Naive thymus-derived CD4-positive, alpha-beta T cell (primary cell): ENCODE measurements at regions not wholly inside any gene's neighbourhood (a gene's known extent, or its start where the extent isn't known, plus 50 kb on each side); places are given as distances from the start of the nearest gene placed in this dataset.

Experiments used
- ATAC-seq: fragments of 150-1000 bp; cut with Tn5 transposase; 2 replicates; pipeline ENCODE4 v1.10.0; 2021; ENCODE audit warnings: mild to moderate bottlenecking, moderate library complexity
- CTCF ChIA-PET: fragments of 350-600 bp; sonication (Branson Sonifier 250); formaldehyde crosslinking; loops from one replicate; lab custom pipeline; 2021; ENCODE audit warnings: antibody characterized with exemption; lab: Charles Lee
- POLR2A ChIA-PET: fragments of 350-600 bp; sonication (Branson Sonifier 250); formaldehyde crosslinking; loops from one replicate; lab custom pipeline; 2021; ENCODE audit warnings: antibody characterized with exemption, inconsistent platforms; lab: Charles Lee
- DNase-seq, 9 donors: peaks; one replicate each; pipeline versions ENCODE4 v3.0.0 to v3.0.0-alpha.2; 2020 to 2022; ENCODE audit warnings: mixed read lengths in 1 of 9
- H3K27ac ChIP-seq: one replicate; pipeline ENCODE4 v1.7.0; 2013; ENCODE audit warnings: mild to moderate bottlenecking, low read depth, low read length, moderate library complexity
- H3K27me3 ChIP-seq, 2 donors: one replicate each; pipeline ENCODE4 v1.7.0; 2013; ENCODE audit warnings: low read length in 2 of 2, mild to moderate bottlenecking in 2 of 2, moderate library complexity in 2 of 2; ENCODE audit not compliant: control insufficient read depth in 2 of 2, insufficient read depth in 2 of 2
- H3K36me3 ChIP-seq, 3 experiments: 1 replicate in 2 of 3; 2 replicates in 1 of 3; pipeline ENCODE4 v1.7.0; 2013; ENCODE audit warnings: low read length in 3 of 3, mild to moderate bottlenecking in 3 of 3, moderate library complexity in 1 of 3; ENCODE audit not compliant: insufficient read depth in 3 of 3, control insufficient read depth in 2 of 3
- H3K4me1 ChIP-seq, 2 donors: one replicate each; pipeline ENCODE4 v1.7.0; 2013; ENCODE audit warnings: low read length in 2 of 2, mild to moderate bottlenecking in 2 of 2, moderate library complexity in 1 of 2; ENCODE audit not compliant: control insufficient read depth in 2 of 2, insufficient read depth in 2 of 2
- H3K4me3 ChIP-seq: 2 replicates; pipeline ENCODE4 v1.7.0; 2013; ENCODE audit warnings: mild to moderate bottlenecking, low read length
- H3K9me3 ChIP-seq, 3 experiments: 1 replicate in 2 of 3; 2 replicates in 1 of 3; pipeline ENCODE4 v1.7.0; 2013; ENCODE audit warnings: low read length in 3 of 3; ENCODE audit not compliant: control insufficient read depth in 2 of 3
- H3K27ac Mint-ChIP-seq, 9 donors: one replicate each; pipeline ENCODE4 v1.8.0; 2020 to 2022; ENCODE audit warnings: mixed read lengths in 9 of 9, mild to moderate bottlenecking in 8 of 9, moderate library complexity in 5 of 9, inconsistent platforms in 2 of 9
- H3K27me3 Mint-ChIP-seq, 5 donors: one replicate each; pipeline ENCODE4 v1.8.0; 2021 to 2022; ENCODE audit warnings: mixed read lengths in 5 of 5, mild to moderate bottlenecking in 1 of 5
- H3K36me3 Mint-ChIP-seq, 5 donors: one replicate each; pipeline ENCODE4 v1.8.0; 2020 to 2022; ENCODE audit warnings: mixed read lengths in 5 of 5, mild to moderate bottlenecking in 3 of 5, inconsistent platforms in 1 of 5
- H3K4me1 Mint-ChIP-seq, 7 donors: one replicate each; pipeline ENCODE4 v1.8.0; 2020 to 2022; ENCODE audit warnings: mixed read lengths in 7 of 7, mild to moderate bottlenecking in 3 of 7, inconsistent platforms in 1 of 7
- H3K4me3 Mint-ChIP-seq, 10 donors: one replicate each; pipeline ENCODE4 v1.8.0; 2020 to 2022; ENCODE audit warnings: mild to moderate bottlenecking in 10 of 10, mixed read lengths in 10 of 10, moderate library complexity in 6 of 10, inconsistent platforms in 2 of 10
- H3K9me3 Mint-ChIP-seq, 11 donors: one replicate each; pipeline ENCODE4 v1.8.0; 2020 to 2022; ENCODE audit warnings: mixed read lengths in 11 of 11, mild to moderate bottlenecking in 4 of 11, inconsistent platforms in 1 of 11, moderate library complexity in 1 of 11
- intact Hi-C, 2 donors: fragments of 100-400 bp; cut with micrococcal nuclease; formaldehyde crosslinking; loops; one replicate each; pipeline ENCODE4 v1.15.1; 2023

DNA sequence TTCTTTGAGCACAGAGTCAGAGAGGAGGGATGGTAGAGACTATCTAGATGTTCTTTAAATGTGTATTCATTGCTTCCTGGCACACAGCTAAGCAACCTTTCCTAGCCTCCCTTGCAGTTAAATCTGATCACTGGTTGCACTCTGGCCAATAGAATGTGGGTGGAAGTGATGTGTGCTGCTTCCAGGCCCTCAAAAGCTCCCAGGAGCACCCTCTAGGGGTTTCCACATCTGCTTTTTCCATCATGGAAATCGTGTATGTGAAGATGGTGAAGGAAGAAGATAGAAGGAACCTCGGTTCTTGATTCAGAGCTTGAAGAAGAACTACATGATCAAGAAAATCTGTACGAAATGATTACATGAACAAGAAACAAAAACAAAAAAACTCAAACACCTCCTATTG is 149.8 kb upstream of the JAG1 start:
- Mint-ChIP-seq H3K27ac (no peak overlapping the region), H3K36me3 (no peaks in the 10 kb centered on the region), H3K27me3 (peaks cover 0 to 5% (median 0%) of the 10 kb centered on the region in 5 donors), H3K9me3 (peaks cover 0 to 14% (median 5%) of the 10 kb centered on the region in 11 donors), H3K4me1 (no peaks in the 10 kb centered on the region), H3K4me3 (no peak overlapping the region)
- Histone ChIP-seq H3K27me3 (no peaks in the 10 kb centered on the region), H3K9me3 (no peaks in the 10 kb centered on the region), H3K4me3 (no peak overlapping the region), H3K36me3 (no peaks in the 10 kb centered on the region), H3K4me1 (no peaks in the 10 kb centered on the region), H3K27ac (no peak overlapping the region)
- POLR2A ChIA-PET = no interaction called here
- DNase-seq = no peak
- no peak for ATAC-seq
- CTCF ChIA-PET = no interaction called here
- intact Hi-C loops = no loop called here

DNA sequence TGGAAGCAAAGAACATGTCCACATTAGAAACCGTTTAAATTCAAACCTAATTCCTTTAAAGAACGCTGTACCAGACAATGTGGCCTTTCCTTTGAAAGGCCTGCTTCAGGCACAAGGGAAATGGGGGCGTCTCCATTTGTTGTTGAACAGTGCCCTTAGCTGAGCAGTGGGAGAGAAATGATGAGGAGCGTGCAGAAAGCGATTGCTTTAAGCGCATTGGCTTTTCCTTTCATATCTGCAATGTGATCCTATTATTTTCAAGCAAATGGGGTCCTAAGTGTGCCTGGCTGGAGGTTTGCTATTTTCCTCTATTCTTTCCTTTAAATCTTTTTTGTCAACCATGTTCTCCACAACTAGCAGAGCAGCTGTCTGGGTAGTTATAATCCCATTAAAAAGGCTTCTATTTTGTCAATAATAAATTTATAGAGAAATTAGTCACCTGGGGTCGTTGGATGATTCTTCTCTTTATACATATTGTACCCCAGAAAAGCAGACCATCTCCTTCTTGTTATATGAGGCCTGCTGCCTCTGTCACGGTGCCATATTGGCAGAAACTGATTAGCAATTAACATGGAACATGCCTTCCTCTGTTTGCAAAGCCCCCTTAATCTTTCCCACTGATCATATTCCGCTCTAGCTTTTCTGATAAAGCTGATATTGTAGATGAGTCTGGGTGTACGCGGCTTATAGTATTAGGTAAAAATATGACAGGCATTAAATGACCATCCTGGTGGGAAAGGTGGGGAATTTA is 151.1 kb upstream of the JAG1 start:
- Mint-ChIP-seq H3K27me3 (no peaks in the 10 kb centered on the region), H3K36me3 (no peaks in the 10 kb centered on the region), H3K27ac (no peak overlapping the region), H3K4me3 (no peak overlapping the region), H3K4me1 (no peaks in the 10 kb centered on the region), H3K9me3 (peaks cover 0 to 12% (median 3%) of the 10 kb centered on the region in 11 donors)
- Histone ChIP-seq H3K27me3 (no peaks in the 10 kb centered on the region), H3K4me3 (no peak overlapping the region), H3K9me3 (no peaks in the 10 kb centered on the region), H3K27ac (no peak overlapping the region), H3K36me3 (no peaks in the 10 kb centered on the region), H3K4me1 (no peaks in the 10 kb centered on the region)
- ChIA-PET POLR2A (no interaction called here), CTCF (no interaction called here)
- DNase-seq (no peak), ATAC-seq (no peak)
- intact Hi-C loops = no loop called here

DNA sequence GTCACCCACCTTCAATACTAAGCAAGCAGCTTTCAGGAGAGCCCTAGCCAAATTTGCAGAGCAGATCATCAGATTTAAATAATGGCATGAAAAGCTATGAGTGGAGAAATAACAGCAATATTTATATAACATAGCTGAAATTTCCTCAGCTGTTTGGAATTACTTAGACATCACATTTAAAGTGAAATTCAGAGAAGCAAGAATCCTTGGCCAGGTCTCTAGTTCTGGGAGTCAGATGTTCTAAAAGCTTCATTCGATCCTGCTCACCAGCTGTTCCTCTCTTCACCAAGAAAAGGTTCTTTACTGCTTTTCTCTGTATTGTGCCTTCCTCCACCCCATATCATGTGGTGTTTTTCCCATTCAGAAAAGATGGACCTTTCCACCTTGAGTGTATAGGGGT is 152.3 kb upstream of the JAG1 start:
- no peaks in the 10 kb centered on the region for H3K4me1 ChIP-seq
- Mint-ChIP-seq H3K27ac (no peak overlapping the region), H3K4me3 (no peak overlapping the region), H3K9me3 (peaks cover 0 to 5% (median 1%) of the 10 kb centered on the region in 11 donors), H3K27me3 (no peaks in the 10 kb centered on the region), H3K4me1 (no peaks in the 10 kb centered on the region), H3K36me3 (no peaks in the 10 kb centered on the region)
- ChIA-PET CTCF (no interaction called here), POLR2A (interaction anchor here (1.2 kb wide), 1 partner anchor 23 kb away, joined by 4 read pairs; no protein-coding TSS in a partner anchor)
- no peak overlapping the region for H3K4me3 ChIP-seq
- no peaks in the 10 kb centered on the region for H3K36me3 ChIP-seq
- intact Hi-C loops = no loop called here
- ATAC-seq (no peak), DNase-seq (no peak)
- no peaks in the 10 kb centered on the region for H3K27me3 ChIP-seq
- H3K9me3 ChIP-seq = no peaks in the 10 kb centered on the region
- H3K27ac ChIP-seq = no peak overlapping the region

DNA sequence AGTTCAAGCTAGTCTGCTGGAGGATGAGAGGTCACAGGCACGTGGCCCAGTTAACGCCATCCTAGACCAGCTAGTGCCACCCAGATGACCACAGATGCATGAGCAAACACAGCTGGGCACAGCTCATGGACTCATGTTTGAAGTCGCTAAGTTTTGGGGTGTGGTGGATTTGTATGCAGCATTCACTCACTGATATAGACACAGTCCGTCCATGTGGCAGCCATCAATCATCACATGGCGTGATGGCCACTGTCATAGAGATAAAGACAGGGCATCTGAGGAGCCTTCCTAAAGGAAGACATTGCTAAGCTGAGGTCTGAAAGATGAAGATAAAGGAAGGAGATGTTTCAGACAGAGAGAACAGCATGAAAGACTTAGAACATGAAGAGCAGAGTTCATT is 154.4 kb upstream of the JAG1 start:
- CTCF ChIA-PET = no interaction called here
- Mint-ChIP-seq H3K36me3 (no peaks in the 10 kb centered on the region), H3K4me1 (no peaks in the 10 kb centered on the region), H3K9me3 (peaks cover 0 to 8% (median 0%) of the 10 kb centered on the region in 11 donors), H3K27ac (no peak overlapping the region), H3K4me3 (no peak overlapping the region), H3K27me3 (no peaks in the 10 kb centered on the region)
- H3K27me3 ChIP-seq = no peaks in the 10 kb centered on the region
- H3K36me3 ChIP-seq = no peaks in the 10 kb centered on the region
- POLR2A ChIA-PET = no interaction called here
- ATAC-seq (no peak), DNase-seq (no peak)
- intact Hi-C loops = no loop called here
- H3K27ac ChIP-seq = no peak overlapping the region
- H3K4me1 ChIP-seq = no peaks in the 10 kb centered on the region
- H3K4me3 ChIP-seq = no peak overlapping the region
- no peaks in the 10 kb centered on the region for H3K9me3 ChIP-seq

DNA sequence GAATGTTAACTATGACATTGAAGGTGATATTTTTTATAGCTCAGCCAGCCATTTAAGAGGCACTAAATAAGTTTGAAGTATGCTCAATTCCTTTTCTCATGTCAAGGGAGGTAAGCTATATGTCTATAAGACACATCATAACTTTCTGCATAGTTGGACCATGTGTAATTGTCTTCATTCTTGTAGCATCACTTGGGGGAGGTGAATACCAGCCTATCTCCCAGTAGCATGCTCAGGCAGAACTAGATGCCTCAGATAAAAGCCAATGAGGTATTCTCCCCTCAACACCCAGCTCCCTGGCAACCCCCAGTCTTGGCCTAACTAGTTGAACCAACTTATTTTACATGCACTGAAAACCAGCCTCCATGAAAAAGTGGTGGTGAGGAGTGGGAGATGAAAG is 158.3 kb upstream of the JAG1 start:
- intact Hi-C loops = no loop called here

DNA sequence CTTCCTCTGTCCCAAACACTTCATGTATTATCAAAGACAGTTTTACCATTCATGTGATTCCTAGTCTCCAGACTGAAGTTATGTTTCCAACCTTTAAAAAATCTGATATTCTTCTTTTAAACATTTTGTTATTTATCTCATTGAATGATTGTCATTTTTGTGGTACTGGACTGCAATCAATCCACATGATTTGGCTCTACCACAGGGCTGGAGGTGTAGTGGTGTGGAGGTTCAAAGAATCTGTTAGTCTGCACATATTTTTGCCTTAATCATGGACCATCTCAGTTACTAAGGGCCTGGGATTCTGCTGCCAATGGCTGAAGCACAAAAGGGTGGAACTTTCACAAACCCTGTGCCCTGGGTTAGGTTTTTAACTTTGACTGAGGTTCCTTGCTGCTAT is 164.1 kb upstream of the JAG1 start:
- CTCF ChIA-PET = no interaction called here
- H3K4me3 Mint-ChIP-seq = no peak overlapping the region

More for the DNA sequence above, 158.3 kb upstream of the JAG1 start:
- H3K36me3 ChIP-seq = no peaks in the 10 kb centered on the region
- no peaks in the 10 kb centered on the region for H3K4me1 ChIP-seq
- no peaks in the 10 kb centered on the region for H3K27me3 ChIP-seq
- Mint-ChIP-seq H3K4me1 (no peaks in the 10 kb centered on the region), H3K27me3 (peaks cover 0 to 9% (median 2%) of the 10 kb centered on the region in 5 donors), H3K36me3 (no peaks in the 10 kb centered on the region), H3K27ac (no peak overlapping the region), H3K4me3 (no peak overlapping the region), H3K9me3 (peaks cover 0 to 11% (median 0%) of the 10 kb centered on the region in 11 donors)
- ATAC-seq (no peak), DNase-seq (no peak)
- CTCF ChIA-PET = interaction anchor here (0.6 kb wide), 1 partner anchor 440 kb away, joined by 5 read pairs; no protein-coding TSS in a partner anchor
- H3K9me3 ChIP-seq = no peaks in the 10 kb centered on the region
- H3K4me3 ChIP-seq = no peak overlapping the region
- no peak overlapping the region for H3K27ac ChIP-seq
- POLR2A ChIA-PET = interaction anchor here (1.3 kb wide), 1 partner anchor 14 kb away, joined by 4 read pairs; no protein-coding TSS in a partner anchor

DNA sequence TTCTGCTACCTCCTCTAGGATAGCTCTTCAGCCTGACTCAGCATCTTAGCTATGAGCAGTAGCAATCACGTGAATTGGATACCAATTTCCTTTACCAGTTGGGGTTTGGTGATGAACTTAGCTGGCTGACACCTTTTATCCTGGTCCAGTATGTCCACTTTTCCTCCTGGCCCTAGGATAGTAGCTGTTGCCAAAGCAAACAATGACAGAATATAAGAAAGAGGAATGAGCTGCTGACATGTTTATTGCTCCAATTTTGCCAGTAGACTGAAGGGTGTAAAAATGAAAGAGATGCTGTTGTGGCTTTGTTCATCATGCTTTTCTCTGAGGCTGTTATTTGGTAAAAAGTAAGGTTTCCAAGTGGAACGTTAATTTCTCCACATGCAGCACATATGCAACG is 168.3 kb upstream of the JAG1 start:
- Mint-ChIP-seq H3K4me1 (no peaks in the 10 kb centered on the region), H3K27ac (no peak overlapping the region), H3K36me3 (no peaks in the 10 kb centered on the region), H3K27me3 (no peaks in the 10 kb centered on the region), H3K9me3 (peaks cover 0 to 24% (median 10%) of the 10 kb centered on the region in 11 donors), H3K4me3 (no peak overlapping the region)
- intact Hi-C loops = no loop called here
- H3K9me3 ChIP-seq = no peaks in the 10 kb centered on the region
- ChIA-PET CTCF (no interaction called here), POLR2A (no interaction called here)
- DNase-seq (no peak), ATAC-seq (no peak)
- no peaks in the 10 kb centered on the region for H3K4me1 ChIP-seq
- no peaks in the 10 kb centered on the region for H3K36me3 ChIP-seq
- no peak overlapping the region for H3K27ac ChIP-seq
- H3K27me3 ChIP-seq = no peaks in the 10 kb centered on the region
- no peak overlapping the region for H3K4me3 ChIP-seq

More for the DNA sequence above, 164.1 kb upstream of the JAG1 start:
- no peaks in the 10 kb centered on the region for H3K9me3 ChIP-seq
- H3K27ac Mint-ChIP-seq = no peak overlapping the region
- H3K36me3 Mint-ChIP-seq = no peaks in the 10 kb centered on the region
- no peaks in the 10 kb centered on the region for H3K4me1 ChIP-seq
- no peaks in the 10 kb centered on the region for H3K27me3 ChIP-seq
- intact Hi-C loops = no loop called here
- H3K27me3 Mint-ChIP-seq = peaks cover 0 to 9% (median 2%) of the 10 kb centered on the region in 5 donors
- H3K36me3 ChIP-seq = no peaks in the 10 kb centered on the region
- no peak for DNase-seq
- no peaks in the 10 kb centered on the region for H3K4me1 Mint-ChIP-seq
- no peak for ATAC-seq
- H3K27ac ChIP-seq = no peak overlapping the region
- H3K4me3 ChIP-seq = no peak overlapping the region
- POLR2A ChIA-PET = no interaction called here
- peaks cover 3 to 24% (median 11%) of the 10 kb centered on the region in 11 donors for H3K9me3 Mint-ChIP-seq
